Epithelial cell of proximal tubule (primary cell): ENCODE measurements at regions not wholly inside any gene's neighbourhood (a gene's known extent, or its start where the extent isn't known, plus 50 kb on each side); places are given as distances from the start of the nearest gene placed in this dataset.

ENCODE experiments used
- DNase-seq: peaks from one replicate; pipeline ENCODE4 v3.0.0-alpha.2; 2011; ENCODE audit warnings: low read depth
- H3K4me3 ChIP-seq: 2 replicates; pipeline ENCODE4 v1.5.1; 2011; ENCODE audit warnings: low read depth, mild to moderate bottlenecking, low read length
- TF ChIP-seq, protein P1 (sequence below): conservative IDR thresholded peaks from 2 replicates; pipeline ENCODE4 v1.5.1; 2012; ENCODE audit warnings: low read depth, mild to moderate bottlenecking, low read length

DNA sequence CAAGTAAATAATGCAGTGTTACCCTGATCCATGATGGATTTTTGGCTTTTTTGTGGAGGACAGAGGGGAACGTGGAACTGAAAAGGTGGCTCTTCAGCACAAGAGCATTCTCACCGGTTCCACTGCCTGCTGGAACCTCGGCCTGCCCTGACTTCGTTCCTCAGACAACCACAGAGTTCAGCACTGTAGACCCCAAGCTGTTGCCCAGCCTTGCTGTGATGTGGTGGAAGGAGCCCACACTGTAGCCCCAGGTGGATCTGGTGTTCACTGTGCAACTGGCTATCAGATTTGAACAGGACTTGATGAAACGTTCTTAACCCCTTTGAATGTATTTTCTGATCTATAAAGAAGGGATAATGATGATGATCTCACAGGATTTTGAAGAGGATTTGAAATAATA is 293.5 kb downstream of the TRIB2 start:
- H3K4me3 ChIP-seq, result no peak overlapping the region
- TF ChIP-seq, protein P1, sequence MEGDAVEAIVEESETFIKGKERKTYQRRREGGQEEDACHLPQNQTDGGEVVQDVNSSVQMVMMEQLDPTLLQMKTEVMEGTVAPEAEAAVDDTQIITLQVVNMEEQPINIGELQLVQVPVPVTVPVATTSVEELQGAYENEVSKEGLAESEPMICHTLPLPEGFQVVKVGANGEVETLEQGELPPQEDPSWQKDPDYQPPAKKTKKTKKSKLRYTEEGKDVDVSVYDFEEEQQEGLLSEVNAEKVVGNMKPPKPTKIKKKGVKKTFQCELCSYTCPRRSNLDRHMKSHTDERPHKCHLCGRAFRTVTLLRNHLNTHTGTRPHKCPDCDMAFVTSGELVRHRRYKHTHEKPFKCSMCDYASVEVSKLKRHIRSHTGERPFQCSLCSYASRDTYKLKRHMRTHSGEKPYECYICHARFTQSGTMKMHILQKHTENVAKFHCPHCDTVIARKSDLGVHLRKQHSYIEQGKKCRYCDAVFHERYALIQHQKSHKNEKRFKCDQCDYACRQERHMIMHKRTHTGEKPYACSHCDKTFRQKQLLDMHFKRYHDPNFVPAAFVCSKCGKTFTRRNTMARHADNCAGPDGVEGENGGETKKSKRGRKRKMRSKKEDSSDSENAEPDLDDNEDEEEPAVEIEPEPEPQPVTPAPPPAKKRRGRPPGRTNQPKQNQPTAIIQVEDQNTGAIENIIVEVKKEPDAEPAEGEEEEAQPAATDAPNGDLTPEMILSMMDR, result no peak
- DNase-seq, result no peak

- H3K4me3 ChIP-seq, result no peak overlapping the region
- no peak for DNase-seq
- TF ChIP-seq, protein P1, result no peak
Measured at GRCh38 chr2:13014783-13015182, 298.0 kb downstream of the TRIB2 start.

DNA sequence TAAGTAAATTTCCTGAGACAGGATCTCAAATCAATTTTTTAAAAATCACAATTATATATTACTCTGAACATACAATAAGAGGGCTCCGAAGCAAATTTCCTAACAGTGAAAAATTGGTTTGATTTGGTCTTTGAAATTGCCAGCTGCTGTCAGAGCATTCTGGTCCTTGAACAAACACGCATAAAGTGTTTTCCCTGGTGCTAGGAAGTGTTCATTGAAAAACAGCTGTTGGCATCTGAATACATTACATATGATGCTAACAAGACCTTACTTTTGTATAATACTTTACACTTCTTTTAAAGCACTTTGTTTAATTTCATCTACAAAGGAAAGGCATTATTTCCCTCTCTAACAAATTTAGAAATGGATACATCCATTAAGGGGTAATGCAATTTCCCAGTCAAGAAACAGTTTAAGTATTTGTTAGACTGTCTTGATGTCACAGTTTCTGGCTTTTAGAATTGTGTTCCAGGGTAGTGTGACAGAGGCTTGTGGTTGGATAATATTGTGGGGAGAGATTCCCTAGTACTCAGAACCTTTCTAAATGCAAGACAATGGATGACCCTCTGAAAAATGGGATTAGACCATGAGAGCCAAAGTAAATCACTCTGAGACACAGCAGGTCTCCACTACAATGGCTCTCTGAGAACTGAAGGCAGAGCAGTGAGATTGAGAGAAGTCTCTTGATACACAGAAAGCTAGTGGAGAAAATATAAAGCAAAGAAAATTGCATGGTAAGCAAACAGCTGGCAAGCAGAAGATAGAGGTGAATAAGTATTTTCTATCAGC is 299.0 kb downstream of the TRIB2 start:
- TF ChIP-seq, protein P1, result no peak
- DNase-seq, result no peak
- no peak overlapping the region for H3K4me3 ChIP-seq

GRCh38 chr2:13018490-13018889 is 301.8 kb downstream of the TRIB2 start:
- no peak overlapping the region for H3K4me3 ChIP-seq
- DNase-seq, result no peak
- TF ChIP-seq, protein P1, result no peak

DNA sequence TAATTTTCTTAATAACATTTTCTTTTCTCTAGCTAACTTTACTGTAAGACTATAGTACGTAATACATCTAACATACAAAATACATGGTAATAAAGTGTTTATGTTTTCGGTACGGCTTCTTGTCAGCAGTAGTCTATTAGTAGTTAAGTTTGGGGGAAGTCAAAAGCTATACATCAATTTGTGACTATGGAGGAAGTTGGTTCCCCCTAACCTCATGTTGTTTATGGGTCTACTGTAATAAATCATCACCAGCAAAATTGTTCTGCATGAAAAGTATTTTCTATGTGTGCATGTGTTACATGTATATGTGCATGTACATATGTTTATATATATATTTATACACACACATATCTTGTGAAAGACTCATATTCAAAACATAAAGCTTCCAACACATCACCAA is 303.0 kb downstream of the TRIB2 start:
- TF ChIP-seq, protein P1, result no peak
- DNase-seq, result no peak
- H3K4me3 ChIP-seq, result no peak overlapping the region

DNA sequence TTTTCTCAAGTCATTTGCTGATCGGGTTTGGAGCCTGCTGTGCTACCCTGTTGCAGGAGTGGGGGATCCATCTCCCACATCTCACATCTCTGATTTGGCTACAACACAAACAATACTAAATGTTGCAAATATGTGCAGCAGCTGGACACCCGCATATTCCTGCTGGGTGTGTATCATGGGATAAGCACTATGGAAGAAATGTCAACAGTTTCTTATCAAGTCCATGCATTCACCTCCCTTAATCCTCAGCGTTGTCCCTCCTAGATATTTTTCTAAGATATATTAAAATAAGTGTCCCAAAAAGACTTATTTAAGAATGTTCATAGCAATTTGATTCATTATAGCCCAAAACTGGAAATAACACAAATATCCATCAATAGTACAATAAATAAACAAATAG is 303.7 kb downstream of the TRIB2 start:
- TF ChIP-seq, protein P1, result no peak
- no peak overlapping the region for H3K4me3 ChIP-seq
- DNase-seq, result no peak

- H3K4me3 ChIP-seq, result no peak overlapping the region
- no peak for DNase-seq
- TF ChIP-seq, protein P1, result no peak
Measured at GRCh38 chr2:13021470-13021957, 304.8 kb downstream of the TRIB2 start.
